GM19452 (cell line): ENCODE measurements at regions not wholly inside any gene's neighbourhood (a gene's known extent, or its start where the extent isn't known, plus 50 kb on each side); places are given as distances from the start of the nearest gene placed in this dataset.

Source experiments
- ATAC-seq: cut with Tn5 transposase; IDR thresholded peaks from one replicate; pipeline ENCODE4 v1.9.1; 2021; ENCODE audit not compliant: unreplicated experiment

DNA sequence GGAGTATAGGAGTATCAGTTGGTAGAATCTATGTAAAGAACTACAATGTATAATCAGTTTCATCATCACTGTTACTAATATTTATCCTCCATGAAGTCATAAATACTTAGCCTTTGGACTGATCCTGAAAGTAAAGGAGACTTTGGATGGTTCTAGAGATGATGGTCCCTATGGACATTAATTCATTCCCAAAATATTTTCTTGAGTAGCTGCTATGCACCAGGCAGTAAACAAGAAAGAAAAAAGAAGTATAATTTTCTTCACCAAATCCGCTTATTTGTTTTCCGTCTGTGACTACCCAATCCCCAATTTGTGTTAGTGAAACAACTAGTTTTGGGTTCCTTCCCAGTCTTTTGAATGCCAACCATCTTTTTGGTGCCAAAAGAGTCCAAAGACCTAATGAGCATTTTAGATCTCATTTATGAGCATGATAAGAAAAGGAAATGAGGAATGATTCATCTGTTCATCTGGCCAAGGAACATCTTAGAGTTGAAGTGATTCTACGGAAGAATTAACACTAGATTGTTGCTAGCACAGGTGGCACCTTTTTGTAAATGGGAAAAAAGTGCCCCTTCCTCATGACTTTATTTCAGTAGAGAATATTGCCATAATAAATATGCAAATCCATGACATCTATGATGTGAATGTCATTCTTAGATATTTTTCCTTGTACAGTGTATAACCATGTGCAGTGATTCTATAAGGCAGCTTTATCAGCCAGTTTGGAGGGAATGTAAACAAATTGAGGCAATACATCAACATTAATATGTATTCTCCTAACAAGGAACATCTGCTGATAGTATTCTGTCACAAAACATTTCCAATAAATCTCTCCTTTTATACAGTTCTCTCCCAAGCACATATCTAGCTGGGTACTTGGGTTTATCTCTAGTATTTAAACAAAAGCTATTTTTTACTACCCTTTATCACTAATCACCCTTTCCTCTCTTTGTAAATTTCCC is 85.1 kb upstream of the CCDC91 start:
- no peak for ATAC-seq

DNA sequence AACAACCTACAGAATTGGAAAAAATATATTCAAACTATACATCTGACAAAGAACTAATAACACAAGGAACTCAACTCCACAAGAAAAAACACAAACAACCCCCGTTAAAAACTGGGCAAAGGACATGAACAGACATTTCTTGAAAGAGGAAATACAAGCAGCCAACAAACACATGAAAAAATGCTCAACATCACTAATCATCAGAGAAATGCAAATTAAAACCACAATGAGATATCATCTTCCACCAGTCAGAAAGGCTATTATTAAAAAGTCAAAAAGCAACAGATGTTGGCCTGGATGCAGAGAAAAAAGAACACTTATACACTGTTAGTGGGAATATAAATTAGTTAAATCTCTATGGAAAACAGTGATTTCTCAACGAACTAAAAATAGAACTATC is 82.6 kb upstream of the CCDC91 start:
- no peak for ATAC-seq

GRCh38 chr12:28108599-28108998 is 81.7 kb upstream of the CCDC91 start:
- no peak for ATAC-seq

GRCh38 chr12:28110329-28110728 is 79.9 kb upstream of the CCDC91 start:
- no peak for ATAC-seq

DNA sequence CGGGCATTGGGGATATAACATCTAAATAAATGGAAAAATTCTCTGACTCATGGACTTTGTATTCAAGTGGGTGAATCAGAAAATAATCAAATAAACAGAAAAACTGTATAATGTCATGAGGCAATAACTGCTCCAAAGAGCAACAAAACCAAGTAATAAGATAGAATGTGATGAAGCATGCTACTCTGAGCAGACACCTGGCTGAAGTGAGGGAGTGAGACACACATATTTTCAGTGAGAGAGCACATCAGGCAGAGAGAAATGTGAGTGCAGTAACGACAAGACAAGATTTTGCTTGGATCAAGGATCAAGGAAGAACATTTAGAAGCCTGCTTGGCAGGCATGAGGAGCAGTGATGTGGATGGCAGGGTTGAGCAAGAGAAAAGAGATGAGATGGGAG is 75.8 kb upstream of the CCDC91 start:
- no peak for ATAC-seq

- ATAC-seq: no peak
These were observed 68.8 kb upstream of the CCDC91 start for GRCh38 chr12:28121433-28121832.

- ATAC-seq: no peak
These were observed 68.2 kb upstream of the CCDC91 start for GRCh38 chr12:28121899-28122655.

- no peak for ATAC-seq
These were observed 67.5 kb upstream of the CCDC91 start for GRCh38 chr12:28122756-28123155.

- no peak for ATAC-seq
These were observed 62.8 kb upstream of the CCDC91 start for GRCh38 chr12:28127455-28127854.

DNA sequence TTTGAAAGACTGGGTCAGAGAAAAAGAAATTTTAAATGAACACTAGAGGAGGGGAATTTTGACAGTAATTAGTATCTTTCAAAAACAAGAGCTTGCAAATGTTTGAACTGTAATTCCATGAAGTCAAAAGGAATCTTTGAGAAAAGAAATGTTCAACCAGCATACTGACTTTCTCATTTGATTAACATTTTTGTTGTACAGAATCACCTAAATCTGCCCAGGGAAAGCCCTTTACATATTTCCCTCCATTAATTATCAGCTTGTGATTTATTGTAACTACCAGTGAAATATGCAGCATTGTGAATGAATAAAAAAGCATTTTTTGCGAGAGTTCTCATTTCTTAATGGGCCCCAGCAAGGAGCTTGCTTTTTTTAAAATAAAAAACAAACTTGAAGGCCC is 61.2 kb upstream of the CCDC91 start:
- no peak for ATAC-seq

DNA sequence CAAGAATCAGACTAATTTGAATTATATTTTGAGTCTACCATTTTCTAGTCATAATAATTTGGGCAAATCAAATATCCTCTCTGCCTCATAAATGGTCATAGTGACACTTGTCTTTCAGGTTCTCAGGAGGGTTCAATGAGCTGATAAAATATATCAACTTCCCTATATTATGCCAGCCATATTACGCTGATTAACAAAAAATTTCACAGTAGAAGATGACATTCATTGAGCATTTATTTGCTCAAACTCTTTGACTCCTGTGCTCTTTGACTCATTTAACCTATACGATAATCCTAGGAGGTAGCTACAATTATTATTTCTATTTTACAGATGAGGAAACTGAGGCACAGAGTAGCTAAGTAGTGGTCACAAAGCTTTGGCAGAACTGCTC is 60.0 kb upstream of the CCDC91 start:
- no peak for ATAC-seq

DNA sequence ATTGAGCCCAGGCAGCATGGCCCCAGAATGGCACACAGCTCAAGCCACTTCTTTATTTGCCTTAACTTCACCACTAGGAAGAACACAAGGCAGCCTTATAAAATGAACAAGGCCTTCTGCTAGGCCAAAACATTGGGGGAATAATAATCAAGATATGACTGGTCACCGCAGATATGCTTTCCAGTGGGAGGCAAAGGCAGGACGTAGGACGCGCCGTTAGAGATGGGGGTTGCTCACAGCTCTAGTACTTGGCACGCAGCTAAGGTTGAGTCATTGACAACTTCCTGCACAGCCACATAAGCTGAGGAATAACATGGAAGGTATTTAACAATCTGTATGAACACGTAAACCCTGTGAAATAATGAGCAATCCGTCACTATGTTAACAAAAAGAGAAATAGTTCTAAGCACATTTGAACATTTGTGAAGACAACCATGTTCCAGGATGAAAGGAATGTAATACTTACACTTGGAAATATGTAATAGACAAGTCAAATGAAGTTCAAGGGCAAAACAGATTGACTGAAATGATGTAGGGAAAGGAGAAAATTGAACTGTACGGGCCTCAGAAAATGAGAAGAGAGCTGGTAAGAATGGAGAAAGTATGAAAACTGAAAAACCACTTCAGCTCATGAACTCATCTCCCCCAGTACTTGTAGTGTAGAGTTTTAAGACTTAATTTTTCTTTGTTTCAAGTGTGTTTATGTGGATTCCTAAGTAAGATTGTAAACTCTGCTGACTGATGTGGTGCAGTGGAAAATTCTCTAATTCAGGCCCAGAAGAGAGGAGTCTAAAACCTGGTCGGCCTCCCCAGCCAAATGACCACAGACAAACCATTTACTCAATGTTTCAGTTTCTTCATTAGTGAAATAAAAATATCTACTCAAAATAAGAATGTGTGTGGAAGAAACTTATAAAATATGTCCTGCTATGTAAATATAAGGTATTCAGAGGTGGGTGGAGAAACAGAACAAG is 59.3 kb upstream of the CCDC91 start:
- ATAC-seq: no peak

DNA sequence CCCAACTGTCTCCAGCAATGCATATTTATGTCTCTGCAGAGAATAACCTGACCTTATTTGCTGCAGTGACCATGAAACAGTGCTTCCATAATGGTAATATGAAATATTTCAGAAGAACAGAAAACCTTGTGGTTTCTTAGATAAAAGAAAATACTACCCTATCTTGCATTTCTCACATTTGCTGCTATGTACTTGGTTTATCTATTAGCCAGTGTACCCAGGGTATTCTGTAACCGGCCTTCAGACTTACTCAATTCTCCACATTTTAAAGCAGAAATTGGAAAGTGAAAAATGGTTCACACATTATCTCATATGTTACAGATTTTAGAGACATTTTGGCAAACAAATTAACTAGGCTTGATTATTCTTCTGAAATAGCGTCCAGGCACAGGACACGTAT is 57.9 kb upstream of the CCDC91 start:
- no peak for ATAC-seq

GRCh38 chr12:28135801-28136439 is 54.3 kb upstream of the CCDC91 start:
- ATAC-seq: no peak

DNA sequence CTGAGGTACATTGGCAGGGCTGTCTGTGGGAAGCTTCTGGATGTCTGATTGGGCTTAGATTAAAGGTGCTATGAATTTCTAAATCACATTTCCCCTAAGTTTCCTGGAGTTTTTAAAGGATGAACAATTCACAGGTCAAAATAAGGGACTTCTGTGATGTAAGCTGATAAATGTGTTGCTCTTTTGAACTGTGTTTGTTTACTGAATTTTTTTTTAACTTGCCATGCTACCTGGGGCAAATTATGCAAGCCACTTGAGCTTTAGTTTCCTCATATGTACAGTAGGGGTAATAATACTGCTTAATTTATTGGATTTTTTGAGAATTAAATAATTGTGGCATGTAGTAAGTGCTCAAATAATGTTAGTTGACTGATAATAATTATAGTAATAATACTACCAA is 52.8 kb upstream of the CCDC91 start:
- ATAC-seq: no peak

DNA sequence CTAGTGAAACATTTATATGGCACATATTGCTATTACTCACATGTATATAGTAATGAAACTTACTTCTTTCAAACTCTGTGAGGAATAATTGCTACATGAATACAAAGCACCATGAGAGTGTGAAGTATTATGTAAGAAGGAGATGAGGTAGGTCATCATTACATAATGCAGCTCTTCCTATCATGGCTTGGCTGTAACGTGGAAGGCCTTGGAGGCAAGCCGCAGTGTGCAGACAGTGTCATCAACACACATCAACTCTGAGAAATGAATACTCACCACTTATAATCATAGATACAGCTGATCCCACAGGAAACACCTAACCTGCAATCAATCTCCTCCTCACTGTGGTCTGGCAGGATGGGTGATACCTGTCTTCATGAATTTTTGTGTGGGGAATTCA is 49.9 kb upstream of the CCDC91 start:
- no peak for ATAC-seq
